MM.1S (cell line): ENCODE measurements at regions not wholly inside any gene's neighbourhood (a gene's known extent, or its start where the extent isn't known, plus 50 kb on each side); places are given as distances from the start of the nearest gene placed in this dataset.

Experiments
- DNase-seq: peaks from one replicate; pipeline ENCODE4 v3.0.0-alpha.2; 2015
- H2AFZ ChIP-seq: fragments of 300-600 bp; sonication (generic); 2 replicates; pipeline ENCODE4 v1.6.0; 2016; ENCODE audit warnings: antibody characterized with exemption, low read length
- H3F3A ChIP-seq: fragments of 300-600 bp; sonication (generic); 2 replicates; pipeline ENCODE4 v1.6.1; 2016; ENCODE audit warnings: mild to moderate bottlenecking, antibody characterized with exemption, low read length, moderate library complexity, mixed read lengths; ENCODE audit not compliant: insufficient read depth
- H3K27ac ChIP-seq: fragments of 300-600 bp; sonication (generic); 2 replicates; pipeline ENCODE4 v1.5.1; 2016; ENCODE audit warnings: mild to moderate bottlenecking, low read length
- H3K27me3 ChIP-seq: fragments of 300-600 bp; sonication (generic); replicated peaks from 2 replicates; pipeline ENCODE4 v1.6.0; 2016; ENCODE audit warnings: low read length; ENCODE audit not compliant: insufficient read depth
- H3K36me3 ChIP-seq: fragments of 300-600 bp; sonication (generic); replicated peaks from 2 replicates; pipeline ENCODE4 v1.6.1; 2016; ENCODE audit warnings: mild to moderate bottlenecking, low read length, mixed read lengths; ENCODE audit not compliant: insufficient read depth
- H3K4me1 ChIP-seq: fragments of 300-600 bp; sonication (generic); 2 replicates; pipeline ENCODE4 v1.6.1; 2016; ENCODE audit warnings: low read length, mixed read lengths
- H3K4me2 ChIP-seq: fragments of 300-600 bp; sonication (generic); 2 replicates; pipeline ENCODE4 v1.6.0; 2016; ENCODE audit warnings: low read depth, low read length
- H3K4me3 ChIP-seq: fragments of 300-600 bp; sonication (generic); 2 replicates; pipeline ENCODE4 v1.5.1; 2016; ENCODE audit warnings: low read length, mixed read lengths
- H3K79me2 ChIP-seq: fragments of 300-600 bp; sonication (generic); 2 replicates; pipeline ENCODE4 v1.6.1; 2016; ENCODE audit warnings: mixed run types, low read length, mixed read lengths
- H3K9ac ChIP-seq: fragments of 300-600 bp; sonication (generic); 2 replicates; pipeline ENCODE4 v1.6.1; 2016; ENCODE audit warnings: low read length, mixed read lengths
- H3K9me2 ChIP-seq: fragments of 300-600 bp; sonication (generic); replicated peaks from 2 replicates; pipeline ENCODE4 v1.6.1; 2016; ENCODE audit warnings: mild to moderate bottlenecking, low read length, mixed read lengths; ENCODE audit not compliant: insufficient read depth
- H3K9me3 ChIP-seq: fragments of 300-600 bp; sonication (generic); replicated peaks from 2 replicates; pipeline ENCODE4 v1.6.1; 2016; ENCODE audit warnings: mild to moderate bottlenecking, low read length, mixed read lengths; ENCODE audit not compliant: insufficient read depth
- H4K20me1 ChIP-seq: fragments of 300-600 bp; sonication (generic); 2 replicates; pipeline ENCODE4 v1.6.1; 2016; ENCODE audit warnings: mild to moderate bottlenecking, low read length, moderate library complexity, mixed read lengths; ENCODE audit not compliant: insufficient read depth
- CTCF ChIP-seq: fragments of 300-600 bp; sonication (generic); IDR thresholded peaks from 2 replicates; pipeline ENCODE4 v1.5.1; 2016; ENCODE audit warnings: antibody characterized with exemption, low read length, mixed read lengths
- EZH2 ChIP-seq: fragments of 300-600 bp; sonication (generic); optimal IDR thresholded peaks from 2 replicates; pipeline ENCODE3; 2017; ENCODE audit warnings: low read depth, mild to moderate bottlenecking, antibody characterized with exemption, low read length, mixed read lengths
- EZH2phosphoT487 ChIP-seq: fragments of 300-600 bp; sonication (generic); IDR thresholded peaks from 2 replicates; pipeline ENCODE4 v1.6.1; 2018; ENCODE audit warnings: antibody characterized with exemption, low read length

- Histone ChIP-seq H3K4me1 (no peaks in the 10 kb centered on the region), H3K27ac (no peak overlapping the region), H3F3A (no peaks in the 10 kb centered on the region), H3K27me3 (peaks cover 5% of the 10 kb centered on the region; the same call in 1 of the 2 replicates), H2AFZ (no peak overlapping the region), H3K9me3 (no peaks in the 10 kb centered on the region), H3K9me2 (no peaks in the 10 kb centered on the region), H3K79me2 (no peaks in the 10 kb centered on the region), H3K36me3 (no peaks in the 10 kb centered on the region), H3K9ac (no peak overlapping the region), H4K20me1 (no peaks in the 10 kb centered on the region), H3K4me2 (no peak overlapping the region), H3K4me3 (no peak overlapping the region)
- no peak for DNase-seq
- TF ChIP-seq EZH2phosphoT487 (no peak), EZH2 (no peak), CTCF (no peak)
Measured at GRCh38 chr1:201640624-201641023, 101.7 kb downstream of the NAV1 start.

GRCh38 chr1:201641524-201642253, 102.8 kb downstream of the NAV1 start:
- H3K9me2 ChIP-seq, result no peaks in the 10 kb centered on the region
- H3K27ac ChIP-seq, result no peak overlapping the region
- H3K36me3 ChIP-seq, result no peaks in the 10 kb centered on the region
- H3F3A ChIP-seq, result no peaks in the 10 kb centered on the region
- no peaks in the 10 kb centered on the region for H4K20me1 ChIP-seq
- H3K9ac ChIP-seq, result no peak overlapping the region
- H3K4me2 ChIP-seq, result no peak overlapping the region
- no peak overlapping the region for H3K4me3 ChIP-seq
- TF ChIP-seq EZH2phosphoT487 (no peak), EZH2 (no peak), CTCF (no peak)
- H2AFZ ChIP-seq, result no peak overlapping the region
- no peak for DNase-seq
- H3K27me3 ChIP-seq, result peaks cover 5% of the 10 kb centered on the region; the same call in 1 of the 2 replicates
- no peaks in the 10 kb centered on the region for H3K9me3 ChIP-seq
- no peaks in the 10 kb centered on the region for H3K4me1 ChIP-seq
- H3K79me2 ChIP-seq, result no peaks in the 10 kb centered on the region

- Histone ChIP-seq H2AFZ (no peak overlapping the region), H3K4me2 (no peak overlapping the region), H4K20me1 (no peaks in the 10 kb centered on the region), H3K9me2 (no peaks in the 10 kb centered on the region), H3K4me3 (no peak overlapping the region), H3K9me3 (no peaks in the 10 kb centered on the region), H3K79me2 (no peaks in the 10 kb centered on the region), H3K4me1 (no peaks in the 10 kb centered on the region), H3K27me3 (peaks cover 5% of the 10 kb centered on the region; the same call in 1 of the 2 replicates), H3K27ac (no peak overlapping the region), H3K9ac (no peak overlapping the region), H3K36me3 (no peaks in the 10 kb centered on the region), H3F3A (no peaks in the 10 kb centered on the region)
- DNase-seq, result no peak
- TF ChIP-seq EZH2 (no peak), CTCF (no peak), EZH2phosphoT487 (no peak)
Measured at GRCh38 chr1:201643835-201644104, 104.8 kb downstream of the NAV1 start.
